ENCODE measurements at regions not wholly inside any gene's neighbourhood (a gene's known extent, or its start where the extent isn't known, plus 50 kb on each side); places are given as distances from the start of the nearest gene placed in this dataset.

- H3K36me3 ChIP-seq (ENCODE audit: control insufficient read depth, insufficient read depth, low read length), result no peaks in the 10 kb centered on the region
- DNase-seq (no peak), ATAC-seq (ENCODE audit: low read depth in 2 of 2) (no peak)
- H3K27me3 ChIP-seq (ENCODE audit: control insufficient read depth, insufficient read depth, low read length), result no peaks in the 10 kb centered on the region
- no peaks in the 10 kb centered on the region for H3K9me3 ChIP-seq (ENCODE audit: control insufficient read depth in 2 of 2, low read length in 2 of 2)
- no peaks in the 10 kb centered on the region for H3K27me3 Mint-ChIP-seq
- no peaks in the 10 kb centered on the region for H3K4me1 Mint-ChIP-seq
- no peak overlapping the region for H3K4me3 ChIP-seq (ENCODE audit: low read depth, low read length)
- no peak overlapping the region for H3K27ac ChIP-seq (ENCODE audit: insufficient read depth, low read length, poor library complexity, severe bottlenecking)
- H3K4me1 ChIP-seq (ENCODE audit: control insufficient read depth, insufficient read depth, low read length, poor library complexity, severe bottlenecking), result no peaks in the 10 kb centered on the region
- no peak overlapping the region for H3K4me3 Mint-ChIP-seq
- H3K9me3 Mint-ChIP-seq, result peaks cover 0 to 2% (median 0%) of the 10 kb centered on the region in 7 donors
- H3K27ac Mint-ChIP-seq, result no peak overlapping the region
- H3K36me3 Mint-ChIP-seq, result no peaks in the 10 kb centered on the region
Observed at GRCh38 chr6:140073456-140073855, 699.0 kb upstream of the CITED2 start.

- ATAC-seq (ENCODE audit: low read depth in 2 of 2) (no peak), DNase-seq (no peak)
- Mint-ChIP-seq H3K4me3 (no peak overlapping the region), H3K4me1 (no peaks in the 10 kb centered on the region), H3K27me3 (no peaks in the 10 kb centered on the region), H3K27ac (no peak overlapping the region), H3K9me3 (peaks cover 0 to 2% (median 0%) of the 10 kb centered on the region in 7 donors), H3K36me3 (no peaks in the 10 kb centered on the region)
- H3K36me3 ChIP-seq (ENCODE audit: control insufficient read depth, insufficient read depth, low read length), result no peaks in the 10 kb centered on the region
- no peaks in the 10 kb centered on the region for H3K9me3 ChIP-seq (ENCODE audit: control insufficient read depth in 2 of 2, low read length in 2 of 2)
- H3K4me1 ChIP-seq (ENCODE audit: control insufficient read depth, insufficient read depth, low read length, poor library complexity, severe bottlenecking), result no peaks in the 10 kb centered on the region
- H3K27ac ChIP-seq (ENCODE audit: insufficient read depth, low read length, poor library complexity, severe bottlenecking), result no peak overlapping the region
- no peak overlapping the region for H3K4me3 ChIP-seq (ENCODE audit: low read depth, low read length)
- no peaks in the 10 kb centered on the region for H3K27me3 ChIP-seq (ENCODE audit: control insufficient read depth, insufficient read depth, low read length)
Observed at GRCh38 chr6:140071601-140072062, 697.2 kb upstream of the CITED2 start.

DNA sequence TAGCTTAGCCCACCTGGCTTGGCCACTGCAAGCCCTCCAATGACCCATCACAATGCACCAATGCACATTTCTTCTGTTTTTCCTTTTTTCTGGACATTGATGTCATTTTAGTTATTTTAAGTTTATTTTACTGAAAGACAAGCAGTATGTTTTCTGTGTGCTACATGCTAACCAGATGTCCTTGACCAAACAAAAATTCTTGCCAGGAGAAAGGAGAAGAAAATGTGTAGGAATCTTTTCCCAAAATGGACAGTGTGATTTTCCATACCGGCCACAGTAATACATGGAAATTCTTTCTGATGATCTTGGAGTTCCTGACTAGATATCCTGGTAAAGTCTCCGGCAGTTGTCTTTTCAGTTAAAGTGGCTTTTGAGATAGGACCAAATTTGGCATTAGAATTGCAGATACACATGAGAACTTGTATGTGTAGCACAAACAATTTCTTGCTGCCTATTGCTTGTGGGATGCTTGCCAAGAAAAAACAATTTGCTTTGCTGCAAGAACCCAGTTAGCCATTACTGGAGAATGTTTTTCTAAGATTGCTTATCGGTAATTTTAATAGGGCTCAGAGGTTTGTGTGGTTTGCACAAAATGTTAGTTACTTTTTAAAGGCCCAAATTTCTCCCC lies 696.5 kb upstream of the CITED2 start:
- no peaks in the 10 kb centered on the region for H3K4me1 ChIP-seq (ENCODE audit: control insufficient read depth, insufficient read depth, low read length, poor library complexity, severe bottlenecking)
- no peak overlapping the region for H3K4me3 Mint-ChIP-seq
- no peaks in the 10 kb centered on the region for H3K36me3 Mint-ChIP-seq
- no peak overlapping the region for H3K4me3 ChIP-seq (ENCODE audit: low read depth, low read length)
- no peaks in the 10 kb centered on the region for H3K36me3 ChIP-seq (ENCODE audit: control insufficient read depth, insufficient read depth, low read length)
- H3K27me3 ChIP-seq (ENCODE audit: control insufficient read depth, insufficient read depth, low read length), result no peaks in the 10 kb centered on the region
- peaks cover 0 to 1% (median 0%) of the 10 kb centered on the region in 7 donors for H3K9me3 Mint-ChIP-seq
- DNase-seq (no peak), ATAC-seq (ENCODE audit: low read depth in 2 of 2) (no peak)
- no peak overlapping the region for H3K27ac Mint-ChIP-seq
- H3K9me3 ChIP-seq (ENCODE audit: control insufficient read depth in 2 of 2, low read length in 2 of 2), result no peaks in the 10 kb centered on the region
- no peaks in the 10 kb centered on the region for H3K4me1 Mint-ChIP-seq
- H3K27ac ChIP-seq (ENCODE audit: insufficient read depth, low read length, poor library complexity, severe bottlenecking), result no peak overlapping the region
- no peaks in the 10 kb centered on the region for H3K27me3 Mint-ChIP-seq

- no peaks in the 10 kb centered on the region for H3K36me3 ChIP-seq (ENCODE audit: control insufficient read depth, insufficient read depth, low read length)
- H3K27ac ChIP-seq (ENCODE audit: insufficient read depth, low read length, poor library complexity, severe bottlenecking), result no peak overlapping the region
- no peak overlapping the region for H3K4me3 ChIP-seq (ENCODE audit: low read depth, low read length)
- no peaks in the 10 kb centered on the region for H3K4me1 ChIP-seq (ENCODE audit: control insufficient read depth, insufficient read depth, low read length, poor library complexity, severe bottlenecking)
- Mint-ChIP-seq H3K4me3 (no peak overlapping the region), H3K27me3 (no peaks in the 10 kb centered on the region), H3K27ac (no peak overlapping the region), H3K4me1 (no peaks in the 10 kb centered on the region), H3K36me3 (no peaks in the 10 kb centered on the region), H3K9me3 (peaks cover 0 to 1% (median 0%) of the 10 kb centered on the region in 7 donors)
- DNase-seq (no peak), ATAC-seq (ENCODE audit: low read depth in 2 of 2) (no peak)
- H3K27me3 ChIP-seq (ENCODE audit: control insufficient read depth, insufficient read depth, low read length), result no peaks in the 10 kb centered on the region
- H3K9me3 ChIP-seq (ENCODE audit: control insufficient read depth in 2 of 2, low read length in 2 of 2), result no peaks in the 10 kb centered on the region
Observed at GRCh38 chr6:140069576-140069975, 695.1 kb upstream of the CITED2 start.

GRCh38 chr6:140068801-140069200 lies 694.4 kb upstream of the CITED2 start:
- no peaks in the 10 kb centered on the region for H3K27me3 Mint-ChIP-seq
- peaks cover 0 to 1% (median 0%) of the 10 kb centered on the region in 7 donors for H3K9me3 Mint-ChIP-seq
- DNase-seq (no peak), ATAC-seq (ENCODE audit: low read depth in 2 of 2) (no peak)
- H3K36me3 Mint-ChIP-seq, result no peaks in the 10 kb centered on the region
- no peak overlapping the region for H3K27ac ChIP-seq (ENCODE audit: insufficient read depth, low read length, poor library complexity, severe bottlenecking)
- no peak overlapping the region for H3K4me3 ChIP-seq (ENCODE audit: low read depth, low read length)
- H3K4me1 ChIP-seq (ENCODE audit: control insufficient read depth, insufficient read depth, low read length, poor library complexity, severe bottlenecking), result no peaks in the 10 kb centered on the region
- no peaks in the 10 kb centered on the region for H3K9me3 ChIP-seq (ENCODE audit: control insufficient read depth in 2 of 2, low read length in 2 of 2)
- H3K4me3 Mint-ChIP-seq, result no peak overlapping the region
- H3K36me3 ChIP-seq (ENCODE audit: control insufficient read depth, insufficient read depth, low read length), result no peaks in the 10 kb centered on the region
- no peaks in the 10 kb centered on the region for H3K27me3 ChIP-seq (ENCODE audit: control insufficient read depth, insufficient read depth, low read length)
- H3K4me1 Mint-ChIP-seq, result no peaks in the 10 kb centered on the region
- no peak overlapping the region for H3K27ac Mint-ChIP-seq

DNA sequence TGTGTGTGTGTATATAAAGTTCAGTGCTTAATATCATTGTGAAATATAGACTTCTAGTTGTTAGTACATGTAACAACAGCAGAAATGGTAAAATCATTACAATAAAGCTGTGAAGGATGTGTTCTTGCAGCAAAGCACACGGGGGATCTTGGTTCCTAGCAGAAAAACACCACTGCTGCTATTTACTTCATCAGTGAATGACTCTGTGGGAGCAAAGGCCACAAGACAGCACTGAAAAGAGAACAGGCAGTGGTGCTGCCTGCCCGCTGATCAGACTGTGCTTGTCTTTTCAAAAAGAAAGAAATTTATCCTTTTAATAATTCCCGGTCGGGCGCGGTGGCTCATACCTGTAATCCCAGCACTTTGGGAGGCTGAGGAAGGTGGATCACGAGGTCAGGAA lies 689.9 kb upstream of the CITED2 start:
- Mint-ChIP-seq H3K4me3 (no peak overlapping the region), H3K27ac (no peak overlapping the region), H3K27me3 (no peaks in the 10 kb centered on the region), H3K9me3 (peaks cover 0 to 2% (median 0%) of the 10 kb centered on the region in 7 donors), H3K4me1 (no peaks in the 10 kb centered on the region), H3K36me3 (no peaks in the 10 kb centered on the region)
- DNase-seq, result no peak
- no peaks in the 10 kb centered on the region for H3K4me1 ChIP-seq (ENCODE audit: control insufficient read depth, insufficient read depth, low read length, poor library complexity, severe bottlenecking)
- no peaks in the 10 kb centered on the region for H3K9me3 ChIP-seq (ENCODE audit: control insufficient read depth in 2 of 2, low read length in 2 of 2)
- H3K36me3 ChIP-seq (ENCODE audit: control insufficient read depth, insufficient read depth, low read length), result no peaks in the 10 kb centered on the region
- no peak overlapping the region for H3K4me3 ChIP-seq (ENCODE audit: low read depth, low read length)
- no peaks in the 10 kb centered on the region for H3K27me3 ChIP-seq (ENCODE audit: control insufficient read depth, insufficient read depth, low read length)
- H3K27ac ChIP-seq (ENCODE audit: insufficient read depth, low read length, poor library complexity, severe bottlenecking), result no peak overlapping the region
- no peak for ATAC-seq (ENCODE audit: low read depth in 2 of 2)

- no peak for ATAC-seq (ENCODE audit: low read depth in 2 of 2)
Observed at GRCh38 chr6:140063021-140063399, 688.6 kb upstream of the CITED2 start.

More at GRCh38 chr6:140063021-140063399, 688.6 kb upstream of the CITED2 start:
- H3K4me3 Mint-ChIP-seq, result no peak overlapping the region
- H3K4me1 Mint-ChIP-seq, result no peaks in the 10 kb centered on the region
- Histone ChIP-seq H3K36me3 (ENCODE audit: control insufficient read depth, insufficient read depth, low read length) (no peaks in the 10 kb centered on the region), H3K27ac (ENCODE audit: insufficient read depth, low read length, poor library complexity, severe bottlenecking) (no peak overlapping the region), H3K4me3 (ENCODE audit: low read depth, low read length) (no peak overlapping the region), H3K27me3 (ENCODE audit: control insufficient read depth, insufficient read depth, low read length) (no peaks in the 10 kb centered on the region), H3K9me3 (ENCODE audit: control insufficient read depth in 2 of 2, low read length in 2 of 2) (no peaks in the 10 kb centered on the region), H3K4me1 (ENCODE audit: control insufficient read depth, insufficient read depth, low read length, poor library complexity, severe bottlenecking) (no peaks in the 10 kb centered on the region)
- H3K36me3 Mint-ChIP-seq, result no peaks in the 10 kb centered on the region
- H3K27ac Mint-ChIP-seq, result no peak overlapping the region
- peaks cover 0 to 5% (median 0%) of the 10 kb centered on the region in 7 donors for H3K9me3 Mint-ChIP-seq
- no peaks in the 10 kb centered on the region for H3K27me3 Mint-ChIP-seq
- DNase-seq, result no peak

Measured in CD4-positive, CD25-positive, alpha-beta regulatory T cell (primary cell).